ENCODE measurements at regions not wholly inside any gene's neighbourhood (a gene's known extent, or its start where the extent isn't known, plus 50 kb on each side); places are given as distances from the start of the nearest gene placed in this dataset.

DNA sequence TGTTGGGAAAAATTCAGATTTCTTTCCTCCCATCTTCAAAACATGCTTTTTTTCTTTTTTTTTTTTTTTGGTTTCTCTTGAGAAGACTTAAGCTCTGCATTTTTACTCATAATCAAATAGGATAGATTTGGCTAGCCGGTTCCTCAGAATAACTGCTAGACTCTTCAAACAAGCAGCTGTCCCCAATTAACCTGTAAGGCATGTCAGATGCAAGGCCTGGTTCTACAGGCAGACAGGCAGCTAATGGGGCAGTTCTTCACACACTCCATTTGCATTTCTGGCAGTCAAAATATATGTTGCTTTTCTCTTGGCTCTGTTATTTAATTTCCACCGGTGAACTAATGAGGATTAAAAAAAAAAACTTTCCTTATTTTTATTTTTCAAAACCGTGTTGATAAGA, 228.0 kb upstream of the ATP2B1 start:
- TF ChIP-seq, protein P1, sequence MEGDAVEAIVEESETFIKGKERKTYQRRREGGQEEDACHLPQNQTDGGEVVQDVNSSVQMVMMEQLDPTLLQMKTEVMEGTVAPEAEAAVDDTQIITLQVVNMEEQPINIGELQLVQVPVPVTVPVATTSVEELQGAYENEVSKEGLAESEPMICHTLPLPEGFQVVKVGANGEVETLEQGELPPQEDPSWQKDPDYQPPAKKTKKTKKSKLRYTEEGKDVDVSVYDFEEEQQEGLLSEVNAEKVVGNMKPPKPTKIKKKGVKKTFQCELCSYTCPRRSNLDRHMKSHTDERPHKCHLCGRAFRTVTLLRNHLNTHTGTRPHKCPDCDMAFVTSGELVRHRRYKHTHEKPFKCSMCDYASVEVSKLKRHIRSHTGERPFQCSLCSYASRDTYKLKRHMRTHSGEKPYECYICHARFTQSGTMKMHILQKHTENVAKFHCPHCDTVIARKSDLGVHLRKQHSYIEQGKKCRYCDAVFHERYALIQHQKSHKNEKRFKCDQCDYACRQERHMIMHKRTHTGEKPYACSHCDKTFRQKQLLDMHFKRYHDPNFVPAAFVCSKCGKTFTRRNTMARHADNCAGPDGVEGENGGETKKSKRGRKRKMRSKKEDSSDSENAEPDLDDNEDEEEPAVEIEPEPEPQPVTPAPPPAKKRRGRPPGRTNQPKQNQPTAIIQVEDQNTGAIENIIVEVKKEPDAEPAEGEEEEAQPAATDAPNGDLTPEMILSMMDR (conservative IDR thresholded peaks at IDR 0.05), result no peak
- H3K23me2 ChIP-seq (ENCODE audit: insufficient read length, low read depth, low read length, poor library complexity, severe bottlenecking), result no peaks in the 10 kb centered on the region
- no peak overlapping the region for H3K56ac ChIP-seq (ENCODE audit: insufficient read length, low read depth, low read length)
- H3K4me2 ChIP-seq (ENCODE audit: insufficient read depth, insufficient read length, low read length), result no peak overlapping the region
- H4K5ac ChIP-seq (ENCODE audit: insufficient read length, low read depth, low read length), result no peak overlapping the region
- H2AK5ac ChIP-seq (ENCODE audit: insufficient read length, low read length), result no peak overlapping the region
- H3K18ac ChIP-seq (ENCODE audit: insufficient read length, low read depth, low read length), result no peak overlapping the region
- no peak overlapping the region for H3K27ac ChIP-seq (ENCODE audit: insufficient read length, low read depth, low read length)
- H4K8ac ChIP-seq (replicated peaks; ENCODE audit: insufficient read length, low read depth, low read length), result no peak overlapping the region
- H3K79me2 ChIP-seq (ENCODE audit: insufficient read depth, low read length), result no peaks in the 10 kb centered on the region
- H3K27me3 Mint-ChIP-seq (ENCODE audit: low read depth), result no peaks in the 10 kb centered on the region
- no peaks in the 10 kb centered on the region for H3K27me3 ChIP-seq (ENCODE audit: insufficient read depth, low read length)
- H3K79me1 ChIP-seq (ENCODE audit: insufficient read depth, low read depth, low read length, poor library complexity, severe bottlenecking), result no peaks in the 10 kb centered on the region
- no peak overlapping the region for H2BK15ac ChIP-seq (ENCODE audit: low read depth, low read length)
- H4K91ac ChIP-seq (ENCODE audit: insufficient read length, low read depth, low read length), result no peak overlapping the region
- no peaks in the 10 kb centered on the region for H3K9me3 Mint-ChIP-seq
- H2AFZ ChIP-seq (ENCODE audit: low read length), result no peak overlapping the region
- no peaks in the 10 kb centered on the region; the same call in 1 of the 2 replicates for H3K4me1 ChIP-seq (ENCODE audit: insufficient read depth, low read length)
- no peak overlapping the region for H2BK5ac ChIP-seq (ENCODE audit: insufficient read length, low read length)
- H3K4me3 Mint-ChIP-seq, result no peak overlapping the region
- no peaks in the 10 kb centered on the region for H3K9me3 ChIP-seq (ENCODE audit: control insufficient read depth, low read depth, low read length)
- no peak overlapping the region for H3T11ph ChIP-seq (ENCODE audit: low read length)
- H3K9ac ChIP-seq (ENCODE audit: extremely low read depth, insufficient read length, low read length), result no peak overlapping the region
- DNase-seq, result no peak
- H2BK12ac ChIP-seq (ENCODE audit: insufficient read length, low read depth, low read length), result no peak overlapping the region
- H4K20me1 ChIP-seq (ENCODE audit: control insufficient read depth, insufficient read depth, insufficient read length), result no peaks in the 10 kb centered on the region
- H3K4me1 Mint-ChIP-seq, result peaks cover 32% of the 10 kb centered on the region in 2 experiments
- H3K14ac ChIP-seq (ENCODE audit: insufficient read depth, low read length), result no peak overlapping the region
- H3K4ac ChIP-seq (ENCODE audit: low read depth, low read length), result no peak overlapping the region
- no peak overlapping the region for H3K23ac ChIP-seq (ENCODE audit: insufficient read length, low read depth, low read length)
- H3K36me3 Mint-ChIP-seq (ENCODE audit: insufficient read depth in 1 of 3, low read depth in 3 of 3), result no peaks in the 10 kb centered on the region; a peak in 1 of 7 replicates
- H2BK120ac ChIP-seq (ENCODE audit: low read depth, low read length, poor library complexity, severe bottlenecking), result no peak overlapping the region
- H2BK20ac ChIP-seq (ENCODE audit: low read depth, low read length, poor library complexity, severe bottlenecking), result no peak overlapping the region
- H3K27ac Mint-ChIP-seq, result no peak overlapping the region
- WGBS (ENCODE audit: extremely low coverage, insufficient read length, low lambda C conversion rate), result no CpG with 5 or more reads among the region's 3 CpGs

All from H9 (cell line).